D721Med (cell line): ENCODE measurements at regions not wholly inside any gene's neighbourhood (a gene's known extent, or its start where the extent isn't known, plus 50 kb on each side); places are given as distances from the start of the nearest gene placed in this dataset.

Experiments used
- DNase-seq: peaks from one replicate; pipeline ENCODE4 v3.0.0; 2011; ENCODE audit warnings: low spot score; ENCODE audit not compliant: insufficient read length
- FAIRE-seq: peaks from 2 replicates; lab custom pipeline; 2011; peaks lifted over from hg19 to GRCh38; lab: Jason Lieb, UNC
- CTCF ChIP-seq: IDR thresholded peaks from 2 replicates; pipeline ENCODE4 v1.5.1; 2012; ENCODE audit warnings: mild to moderate bottlenecking, control low read depth; ENCODE audit not compliant: insufficient read depth; ENCODE audit errors: missing control alignments

GRCh38 chr13:31440132-31440531 lies 240.4 kb downstream of the B3GLCT start:
- no peak for TF ChIP-seq CTCF
- no peak for FAIRE-seq
- no peak for DNase-seq

- no peak for DNase-seq
Measured at GRCh38 chr13:31441800-31442510, 242.2 kb downstream of the B3GLCT start.

GRCh38 chr13:31442571-31442970 lies 242.8 kb downstream of the B3GLCT start:
- no peak for FAIRE-seq
- TF ChIP-seq CTCF = no peak
- DNase-seq = no peak

More at GRCh38 chr13:31441800-31442510, 242.2 kb downstream of the B3GLCT start:
- TF ChIP-seq CTCF = no peak
- FAIRE-seq = no peak

GRCh38 chr13:31444266-31444856 lies 244.6 kb downstream of the B3GLCT start:
- no peak for DNase-seq
- FAIRE-seq = peak; percentile 74
- no peak for TF ChIP-seq CTCF

GRCh38 chr13:31452525-31452924 lies 252.8 kb downstream of the B3GLCT start:
- no peak for FAIRE-seq
- no peak for DNase-seq
- TF ChIP-seq CTCF = no peak

GRCh38 chr13:31455581-31455980 lies 255.8 kb downstream of the B3GLCT start:
- no peak for FAIRE-seq
- TF ChIP-seq CTCF = no peak
- DNase-seq = no peak

- no peak for FAIRE-seq
Measured at GRCh38 chr13:31456056-31456455, 256.3 kb downstream of the B3GLCT start.

More at GRCh38 chr13:31456056-31456455, 256.3 kb downstream of the B3GLCT start:
- no peak for DNase-seq
- TF ChIP-seq CTCF = no peak
